ENCODE measurements at regions not wholly inside any gene's neighbourhood (a gene's known extent, or its start where the extent isn't known, plus 50 kb on each side); places are given as distances from the start of the nearest gene placed in this dataset.

- Histone ChIP-seq H2AK9ac (replicated peaks; ENCODE audit: low read depth, low read length, poor library complexity) (no peak overlapping the region), H2AFZ (replicated peaks; ENCODE audit: low read length, poor library complexity) (no peak overlapping the region), H3K4ac (ENCODE audit: low read depth, low read length) (no peak overlapping the region), H3K4me3 (ENCODE audit: insufficient read depth, low read depth, low read length) (no peak overlapping the region), H3K9me3 (ENCODE audit: control insufficient read depth, insufficient read depth, low read length) (peaks cover 2% of the 10 kb centered on the region), H3K14ac (replicated peaks; ENCODE audit: low read depth, low read length) (no peak overlapping the region), H3K9ac (ENCODE audit: low read depth, low read length) (no peak overlapping the region), H2BK5ac (ENCODE audit: low read depth, low read length, poor library complexity, severe bottlenecking) (no peak overlapping the region), H3K79me1 (ENCODE audit: low read depth in 1 of 2, low read length in 2 of 2) (no peaks in the 10 kb centered on the region), H3K27ac (ENCODE audit: insufficient read depth, low read length) (no peak overlapping the region), H2BK15ac (ENCODE audit: low read depth, low read length) (no peak overlapping the region), H2BK120ac (ENCODE audit: low read depth, low read length) (no peak overlapping the region), H3K9me1 (ENCODE audit: insufficient read depth, low read length) (no peaks in the 10 kb centered on the region), H2AK5ac (ENCODE audit: low read depth, low read length) (no peak overlapping the region), H3K4me2 (ENCODE audit: low read depth, low read length) (no peak overlapping the region), H4K8ac (ENCODE audit: low read depth in 2 of 2, low read length in 2 of 2) (no peak overlapping the region), H4K5ac (ENCODE audit: low read depth, low read length) (no peak overlapping the region), H3K27me3 (ENCODE audit: control insufficient read depth, insufficient read depth, low read length) (no peaks in the 10 kb centered on the region), H2BK20ac (ENCODE audit: low read depth, low read length) (no peak overlapping the region), H3K4me1 (ENCODE audit: control insufficient read depth, insufficient read depth, low read length) (no peaks in the 10 kb centered on the region), H3K23ac (ENCODE audit: low read depth, low read length) (no peak overlapping the region), H4K91ac (ENCODE audit: insufficient read depth, low read depth, low read length) (no peak overlapping the region), H3K18ac (ENCODE audit: low read depth, low read length) (no peak overlapping the region), H3K56ac (ENCODE audit: extremely low read depth, insufficient read depth, low read length) (no peak overlapping the region), H4K20me1 (ENCODE audit: insufficient read depth, low read length) (no peaks in the 10 kb centered on the region), H3K36me3 (ENCODE audit: control insufficient read depth, insufficient read depth, low read length) (no peaks in the 10 kb centered on the region)
- TF ChIP-seq CTCF (conservative IDR thresholded peaks at IDR 0.05; ENCODE audit: low read depth, low read length) (no peak), ELK1 (IDR thresholded peaks at IDR 0.05; ENCODE audit: borderline replicate concordance, low read depth, low read length) (no peak), SMC3 (IDR thresholded peaks at IDR 0.05; ENCODE audit: low read depth, low read length) (no peak), MAZ (IDR thresholded peaks at IDR 0.05; ENCODE audit: borderline replicate concordance, low read depth, low read length) (no peak)
- ATAC-seq (ENCODE audit: low read depth): no peak
- in situ Hi-C loops (cut with MboI; ENCODE audit: low sequenced_read_pairs): no loop called here
- DNase-seq: no peak
- dilution Hi-C loops (cut with HindIII; ENCODE audit: low sequenced_read_pairs, unreplicated experiment): no loop called here
- ChIA-PET POLR2A (ENCODE audit: unreplicated experiment) (no interaction called here), CTCF (no interaction called here)
- intact Hi-C loops (cut with micrococcal nuclease): no loop called here
- no TSS peak for BruUV-seq (replicated peaks)
Observed at GRCh38 chr7:10720042-10720441, 253.6 kb upstream of the PHF14 start.

Measured in IMR-90 (cell line).